Effector CD4-positive, alpha-beta T cell (primary cell): ENCODE measurements at regions not wholly inside any gene's neighbourhood (a gene's known extent, or its start where the extent isn't known, plus 50 kb on each side); places are given as distances from the start of the nearest gene placed in this dataset.
"Not testable (repeated sequence)": the region's sequence is repeated elsewhere in the genome, so short reads cannot be mapped to it uniquely, and the experiment has no call there.

Source experiments
- DNase-seq: peaks from one replicate; pipeline ENCODE4 v3.0.0-alpha.2; 2020

- DNase-seq = no peak
These were observed 115.2 kb downstream of the ZNF37A start for GRCh38 chr10:38209332-38209731.

- DNase-seq = not testable (repeated sequence)
These were observed 115.6 kb downstream of the ZNF37A start for GRCh38 chr10:38209748-38210147.

- DNase-seq = no peak
These were observed 118.3 kb downstream of the ZNF37A start for GRCh38 chr10:38212460-38212859.

- DNase-seq = no peak
These were observed 132.2 kb downstream of the ZNF37A start for GRCh38 chr10:38226385-38226784.

- DNase-seq = no peak
These were observed 134.3 kb downstream of the ZNF37A start for GRCh38 chr10:38228394-38228793.

GRCh38 chr10:38238479-38238878, 144.3 kb downstream of the ZNF37A start:
- DNase-seq = not testable (repeated sequence)

- DNase-seq = not testable (repeated sequence)
These were observed 148.0 kb downstream of the ZNF37A start for GRCh38 chr10:38242061-38242649.

- not testable (repeated sequence) for DNase-seq
These were observed 154.0 kb downstream of the ZNF37A start for GRCh38 chr10:38248113-38248512.

- not testable (repeated sequence) for DNase-seq
These were observed 158.4 kb downstream of the ZNF37A start for GRCh38 chr10:38252551-38252950.

GRCh38 chr10:38267555-38267954, 173.4 kb downstream of the ZNF37A start:
- not testable (repeated sequence) for DNase-seq

- DNase-seq = not testable (repeated sequence)
These were observed 176.9 kb downstream of the ZNF37A start for GRCh38 chr10:38271031-38271430.

GRCh38 chr10:38274879-38275278, 180.7 kb downstream of the ZNF37A start:
- DNase-seq = not testable (repeated sequence)

GRCh38 chr10:38292560-38292959, 198.4 kb downstream of the ZNF37A start:
- DNase-seq = not testable (repeated sequence)

GRCh38 chr10:38310111-38310510, 216.0 kb downstream of the ZNF37A start:
- not testable (repeated sequence) for DNase-seq

GRCh38 chr10:38315090-38315805, 221.1 kb downstream of the ZNF37A start:
- not testable (repeated sequence) for DNase-seq

GRCh38 chr10:38321393-38321792, 227.3 kb downstream of the ZNF37A start:
- DNase-seq = not testable (repeated sequence)

- DNase-seq = not testable (repeated sequence)
These were observed 236.2 kb downstream of the ZNF37A start for GRCh38 chr10:38330306-38330705.

GRCh38 chr10:38331106-38331505, 237.0 kb downstream of the ZNF37A start:
- not testable (repeated sequence) for DNase-seq

GRCh38 chr10:38333699-38334098, 239.6 kb downstream of the ZNF37A start:
- DNase-seq = not testable (repeated sequence)

- not testable (repeated sequence) for DNase-seq
These were observed 256.5 kb downstream of the ZNF37A start for GRCh38 chr10:38350645-38351044.

GRCh38 chr10:38354410-38354809, 260.3 kb downstream of the ZNF37A start:
- not testable (repeated sequence) for DNase-seq

GRCh38 chr10:38355911-38356526, 261.9 kb downstream of the ZNF37A start:
- peak; percentile 76 for DNase-seq

GRCh38 chr10:38356527-38356926, 262.4 kb downstream of the ZNF37A start:
- DNase-seq = not testable (repeated sequence)

- not testable (repeated sequence) for DNase-seq
These were observed 268.4 kb downstream of the ZNF37A start for GRCh38 chr10:38362514-38362913.
